Mesodermal cell (in vitro differentiated cells): ENCODE measurements at regions not wholly inside any gene's neighbourhood (a gene's known extent, or its start where the extent isn't known, plus 50 kb on each side); places are given as distances from the start of the nearest gene placed in this dataset.

ENCODE experiments used
- H3K27ac ChIP-seq: 2 replicates; pipeline ENCODE4 v1.7.0; 2013; ENCODE audit warnings: mild to moderate bottlenecking, low read depth, low read length, moderate library complexity; ENCODE audit not compliant: severe bottlenecking
- H3K36me3 ChIP-seq: 2 replicates; pipeline ENCODE4 v1.7.1; 2013; ENCODE audit warnings: mild to moderate bottlenecking, low read length, moderate library complexity; ENCODE audit not compliant: control insufficient read depth, insufficient read depth
- H3K4me1 ChIP-seq: one replicate; pipeline ENCODE4 v1.7.1; 2013; ENCODE audit warnings: mild to moderate bottlenecking, low read length; ENCODE audit not compliant: insufficient read depth, control insufficient read depth, poor library complexity, severe bottlenecking
- H3K4me3 ChIP-seq: 2 replicates; pipeline ENCODE4 v1.7.0; 2013; ENCODE audit warnings: low read length, control low read depth, mild to moderate bottlenecking; ENCODE audit not compliant: insufficient read depth, poor library complexity, severe bottlenecking; ENCODE audit errors: extremely low read depth
- H3K9me3 ChIP-seq: 2 replicates; pipeline ENCODE4 v1.7.1; 2013; ENCODE audit warnings: mild to moderate bottlenecking, low read length, moderate library complexity; ENCODE audit not compliant: control insufficient read depth
- WGBS, 2 experiments: methylation state at CpG; one replicate each; pipeline ENCODE4 v1.1.5; 2013; ENCODE audit warnings: missing lambda C conversion rate in 2 of 2; ENCODE audit not compliant: insufficient coverage in 2 of 2; 5-methylcytosine and 5-hydroxymethylcytosine counted together

GRCh38 chr11:97157221-97157740, 767.5 kb downstream of the JRKL start:
- WGBS, 2 experiments: 71% methylated on average over 1 of the region's 2 CpGs; no CpG with 5 or more reads in 1 of the 2 experiments
- no peaks in the 10 kb centered on the region for H3K9me3 ChIP-seq

DNA sequence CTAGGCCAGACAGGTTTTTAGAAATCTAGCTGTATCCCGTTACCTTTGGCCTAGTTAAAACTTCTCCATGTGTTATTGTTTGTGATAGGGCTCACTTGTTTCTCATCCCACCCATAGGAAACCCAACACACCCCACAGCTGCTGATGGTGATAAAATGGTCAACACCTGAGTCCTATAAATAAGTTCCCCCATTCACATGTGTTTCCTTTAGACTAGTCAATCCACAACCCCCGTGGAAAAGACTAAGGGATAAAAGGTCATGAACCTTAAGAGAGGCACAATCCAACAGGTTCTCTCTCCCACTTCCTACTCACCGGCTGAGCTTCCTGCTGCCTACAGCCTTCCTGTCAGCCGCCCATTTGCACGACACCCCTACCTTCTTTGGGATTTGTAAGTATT, 768.4 kb downstream of the JRKL start:
- Histone ChIP-seq H3K36me3 (no peaks in the 10 kb centered on the region), H3K4me3 (no peak overlapping the region), H3K27ac (no peak overlapping the region), H3K9me3 (no peaks in the 10 kb centered on the region), H3K4me1 (no peaks in the 10 kb centered on the region)
- 100% methylated on average over 1 of the region's 5 CpGs; no CpG with 5 or more reads in 1 of the 2 experiments for WGBS, 2 experiments

More at GRCh38 chr11:97157221-97157740, 767.5 kb downstream of the JRKL start:
- Histone ChIP-seq H3K4me3 (no peak overlapping the region), H3K27ac (no peak overlapping the region), H3K36me3 (no peaks in the 10 kb centered on the region), H3K4me1 (no peaks in the 10 kb centered on the region)

DNA sequence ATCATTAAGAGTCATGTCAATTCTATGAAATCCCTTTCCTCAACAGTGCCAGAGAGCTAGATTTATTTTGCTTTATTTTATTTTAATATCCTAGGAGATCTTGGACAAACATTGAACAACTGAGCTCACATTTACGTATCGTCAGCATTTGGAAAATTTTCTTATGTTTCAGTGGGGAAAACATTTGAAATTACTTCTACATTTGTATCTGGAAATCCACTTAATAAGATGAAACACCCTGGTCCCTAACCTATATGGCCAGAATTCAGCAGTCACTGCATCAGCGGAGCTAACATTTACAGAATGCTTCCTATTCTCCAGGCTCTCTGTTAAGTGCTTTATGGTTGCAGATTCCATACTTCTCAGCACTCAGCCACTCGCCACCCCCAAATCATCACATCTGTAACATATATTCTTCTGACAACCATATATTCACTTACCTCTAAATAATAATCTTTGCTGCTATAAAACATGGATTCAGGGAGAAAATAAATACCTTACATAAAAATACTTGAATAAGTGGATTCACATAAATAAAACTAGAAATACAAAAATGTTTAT, 773.9 kb downstream of the JRKL start:
- no peaks in the 10 kb centered on the region for H3K4me1 ChIP-seq
- no peak overlapping the region for H3K4me3 ChIP-seq
- WGBS, 2 experiments: 100% methylated on average over 1 of the region's 4 CpGs; no CpG with 5 or more reads in 1 of the 2 experiments
- H3K27ac ChIP-seq: no peak overlapping the region
- H3K36me3 ChIP-seq: no peaks in the 10 kb centered on the region
- H3K9me3 ChIP-seq: no peaks in the 10 kb centered on the region

GRCh38 chr11:97201743-97202612, 812.2 kb downstream of the JRKL start:
- Histone ChIP-seq H3K27ac (no peak overlapping the region), H3K4me3 (no peak overlapping the region), H3K9me3 (no peaks in the 10 kb centered on the region), H3K36me3 (no peaks in the 10 kb centered on the region), H3K4me1 (no peaks in the 10 kb centered on the region)
- WGBS, 2 experiments: 85 to 100% methylated on average over 2 of the region's 3 CpGs

- H3K9me3 ChIP-seq: no peaks in the 10 kb centered on the region
- H3K4me1 ChIP-seq: no peaks in the 10 kb centered on the region
- H3K36me3 ChIP-seq: no peaks in the 10 kb centered on the region
- no peak overlapping the region for H3K27ac ChIP-seq
- no peak overlapping the region for H3K4me3 ChIP-seq
- 69 to 80% methylated on average over 6 to 7 of the region's 8 CpGs for WGBS, 2 experiments
These were observed 812.9 kb downstream of the JRKL start for GRCh38 chr11:97202613-97203292.

DNA sequence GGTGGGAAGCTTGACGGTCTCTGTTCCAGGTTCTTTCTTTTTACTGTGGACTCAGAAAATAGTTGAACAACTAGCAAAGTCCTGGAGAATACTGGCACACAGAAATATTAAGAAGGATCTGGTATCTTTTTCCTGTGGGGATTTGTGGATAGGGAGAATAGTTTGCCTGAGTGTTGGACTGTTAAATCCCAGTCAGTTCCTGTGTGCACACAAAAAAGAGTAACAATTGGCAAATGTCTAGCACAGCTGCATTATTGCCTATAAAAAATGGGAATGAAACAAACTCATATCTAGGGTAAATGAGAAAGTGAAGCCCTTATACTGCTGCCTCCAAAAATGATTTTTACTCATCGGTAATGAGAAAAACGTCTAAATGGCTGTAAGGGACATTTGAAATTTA, 828.2 kb downstream of the JRKL start:
- WGBS, 2 experiments: no CpG with 5 or more reads among the region's 3 CpGs
- Histone ChIP-seq H3K9me3 (no peaks in the 10 kb centered on the region), H3K27ac (no peak overlapping the region), H3K4me1 (no peaks in the 10 kb centered on the region), H3K4me3 (no peak overlapping the region), H3K36me3 (no peaks in the 10 kb centered on the region)

DNA sequence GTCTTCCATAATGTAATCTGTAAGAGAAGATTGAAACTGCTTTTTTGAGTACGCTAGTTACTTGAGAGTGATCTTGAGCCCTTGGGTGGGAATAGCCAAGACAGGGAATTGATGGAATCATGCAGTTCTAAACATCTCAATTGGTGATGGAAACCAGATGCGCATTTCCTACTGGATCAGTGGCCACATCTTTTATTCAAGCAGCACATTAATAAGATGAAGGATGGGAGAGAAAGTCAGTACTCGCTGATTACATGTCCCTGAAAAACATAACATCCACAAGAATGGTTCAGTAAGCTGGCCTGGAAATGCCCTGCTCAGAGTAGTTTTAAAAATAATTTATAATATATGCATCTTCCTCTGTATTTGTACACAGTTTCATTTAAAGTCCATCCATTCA, 833.8 kb downstream of the JRKL start:
- Histone ChIP-seq H3K4me1 (peaks cover 8% of the 10 kb centered on the region), H3K27ac (no peak overlapping the region), H3K9me3 (no peaks in the 10 kb centered on the region), H3K36me3 (no peaks in the 10 kb centered on the region), H3K4me3 (no peak overlapping the region)
- 100% methylated on average over 1 of the region's 3 CpGs for WGBS, 2 experiments

DNA sequence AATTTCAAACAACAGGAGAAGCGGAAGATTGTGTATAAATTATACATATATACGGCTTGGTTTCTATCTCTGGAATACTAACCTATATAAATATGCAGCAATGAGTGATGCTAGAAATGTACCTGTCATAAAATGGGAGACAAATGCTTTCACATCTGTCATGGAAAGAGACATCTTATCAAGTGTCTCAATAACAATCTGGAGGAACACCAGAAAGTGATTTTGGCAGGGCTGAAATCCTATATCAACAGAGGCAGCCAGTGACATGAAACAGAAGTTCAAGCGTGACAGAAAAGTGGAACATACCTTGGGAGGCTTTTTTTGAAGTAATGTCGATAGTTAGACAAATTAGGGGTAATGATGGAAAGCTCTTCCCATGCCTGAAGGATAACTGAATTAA, 834.6 kb downstream of the JRKL start:
- Histone ChIP-seq H3K4me3 (no peak overlapping the region), H3K27ac (no peak overlapping the region), H3K36me3 (no peaks in the 10 kb centered on the region), H3K9me3 (no peaks in the 10 kb centered on the region), H3K4me1 (peaks cover 8% of the 10 kb centered on the region)
- WGBS, 2 experiments: 78 to 92% methylated on average over 2 of the region's 4 CpGs

DNA sequence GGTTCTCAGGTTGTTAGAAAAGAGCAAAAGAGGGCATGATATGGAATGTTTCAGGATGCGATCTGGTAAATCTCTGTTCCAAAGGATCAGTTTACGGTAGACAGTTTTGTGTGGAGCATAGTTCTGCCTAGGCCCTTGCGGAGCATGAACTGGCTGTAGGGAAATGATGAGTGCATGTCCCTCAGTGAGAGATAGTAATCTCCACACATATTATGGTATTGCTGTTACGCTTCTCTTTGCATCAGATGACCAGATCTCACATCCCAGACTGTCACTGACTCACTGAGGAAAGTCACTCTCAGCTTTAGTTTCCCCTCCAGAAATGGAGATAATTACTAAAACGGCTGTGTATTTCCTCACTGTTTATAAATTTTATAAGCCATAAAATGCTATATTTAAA, 836.0 kb downstream of the JRKL start:
- H3K4me3 ChIP-seq: no peak overlapping the region
- 88 to 92% methylated on average over 3 of the region's 5 CpGs for WGBS, 2 experiments
- no peaks in the 10 kb centered on the region for H3K9me3 ChIP-seq
- H3K36me3 ChIP-seq: no peaks in the 10 kb centered on the region
- peak overlapping the region; percentile 66 for H3K27ac ChIP-seq
- peaks cover 8% of the 10 kb centered on the region for H3K4me1 ChIP-seq

GRCh38 chr11:97229936-97230335, 840.1 kb downstream of the JRKL start:
- Histone ChIP-seq H3K27ac (no peak overlapping the region), H3K9me3 (no peaks in the 10 kb centered on the region), H3K36me3 (no peaks in the 10 kb centered on the region), H3K4me1 (peaks cover 8% of the 10 kb centered on the region), H3K4me3 (no peak overlapping the region)
- 78 to 93% methylated on average over 2 of the region's 3 CpGs for WGBS, 2 experiments
